ENCODE measurements at regions not wholly inside any gene's neighbourhood (a gene's known extent, or its start where the extent isn't known, plus 50 kb on each side); places are given as distances from the start of the nearest gene placed in this dataset.

DNA sequence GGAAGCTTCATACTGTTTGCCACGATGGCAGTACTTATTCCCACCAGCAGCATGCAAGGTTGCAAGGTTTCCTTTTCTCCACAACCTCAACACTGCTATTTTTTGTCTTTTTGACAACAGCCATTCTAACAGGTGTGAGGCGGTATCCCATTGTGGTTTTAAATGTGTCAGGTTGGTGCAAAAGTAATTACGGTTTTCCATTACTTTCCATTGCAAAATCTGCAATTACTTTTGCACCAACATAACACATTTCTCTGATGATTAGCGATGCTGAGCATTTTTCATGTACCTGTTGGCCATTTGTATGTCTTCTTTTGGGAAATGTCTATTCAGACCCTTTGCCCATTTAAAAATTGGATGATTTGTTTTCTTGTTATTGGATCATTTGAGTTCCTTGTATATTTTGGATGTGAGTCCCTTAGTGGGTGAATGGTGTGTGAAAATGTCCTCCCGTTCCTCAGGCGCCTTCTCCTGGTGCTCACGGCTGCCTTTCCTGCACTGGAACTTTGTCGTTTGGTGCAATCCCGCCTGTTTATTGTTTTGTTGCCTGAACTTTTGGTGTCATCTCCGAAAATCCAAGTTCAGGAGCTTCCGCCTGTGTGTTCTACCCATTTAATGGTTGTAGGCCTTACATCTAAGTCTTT lies 213.6 kb downstream of the KIF26A start:
- TF ChIP-seq, protein P1, sequence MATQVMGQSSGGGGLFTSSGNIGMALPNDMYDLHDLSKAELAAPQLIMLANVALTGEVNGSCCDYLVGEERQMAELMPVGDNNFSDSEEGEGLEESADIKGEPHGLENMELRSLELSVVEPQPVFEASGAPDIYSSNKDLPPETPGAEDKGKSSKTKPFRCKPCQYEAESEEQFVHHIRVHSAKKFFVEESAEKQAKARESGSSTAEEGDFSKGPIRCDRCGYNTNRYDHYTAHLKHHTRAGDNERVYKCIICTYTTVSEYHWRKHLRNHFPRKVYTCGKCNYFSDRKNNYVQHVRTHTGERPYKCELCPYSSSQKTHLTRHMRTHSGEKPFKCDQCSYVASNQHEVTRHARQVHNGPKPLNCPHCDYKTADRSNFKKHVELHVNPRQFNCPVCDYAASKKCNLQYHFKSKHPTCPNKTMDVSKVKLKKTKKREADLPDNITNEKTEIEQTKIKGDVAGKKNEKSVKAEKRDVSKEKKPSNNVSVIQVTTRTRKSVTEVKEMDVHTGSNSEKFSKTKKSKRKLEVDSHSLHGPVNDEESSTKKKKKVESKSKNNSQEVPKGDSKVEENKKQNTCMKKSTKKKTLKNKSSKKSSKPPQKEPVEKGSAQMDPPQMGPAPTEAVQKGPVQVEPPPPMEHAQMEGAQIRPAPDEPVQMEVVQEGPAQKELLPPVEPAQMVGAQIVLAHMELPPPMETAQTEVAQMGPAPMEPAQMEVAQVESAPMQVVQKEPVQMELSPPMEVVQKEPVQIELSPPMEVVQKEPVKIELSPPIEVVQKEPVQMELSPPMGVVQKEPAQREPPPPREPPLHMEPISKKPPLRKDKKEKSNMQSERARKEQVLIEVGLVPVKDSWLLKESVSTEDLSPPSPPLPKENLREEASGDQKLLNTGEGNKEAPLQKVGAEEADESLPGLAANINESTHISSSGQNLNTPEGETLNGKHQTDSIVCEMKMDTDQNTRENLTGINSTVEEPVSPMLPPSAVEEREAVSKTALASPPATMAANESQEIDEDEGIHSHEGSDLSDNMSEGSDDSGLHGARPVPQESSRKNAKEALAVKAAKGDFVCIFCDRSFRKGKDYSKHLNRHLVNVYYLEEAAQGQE (IDR thresholded peaks at IDR 0.05; ENCODE audit: unreplicated experiment) = no peak
- TF ChIP-seq STAT1 (IDR thresholded peaks at IDR 0.05; ENCODE audit: unreplicated experiment) (no peak), ZNF331 (CRISPR knock-in tag; IDR thresholded peaks at IDR 0.05; ENCODE audit: low read depth) (no peak), EZH2phosphoT487 (IDR thresholded peaks at IDR 0.05; ENCODE audit: unreplicated experiment) (no peak), EZH2 (IDR thresholded peaks at IDR 0.05; ENCODE audit: low read depth, unreplicated experiment) (no peak), POLR2AphosphoS5 (IDR thresholded peaks at IDR 0.05; ENCODE audit: low read depth) (no peak), ETS1 (IDR thresholded peaks at IDR 0.05) (no peak), NANOG (IDR thresholded peaks at IDR 0.05; ENCODE audit: borderline replicate concordance) (no peak), JUNB (IDR thresholded peaks at IDR 0.05; ENCODE audit: unreplicated experiment) (no peak)
- Mint-ChIP-seq H3K9me3 (peaks cover 2% of the 10 kb centered on the region; the same call in 2 of the 3 replicates), H3K27me3 (ENCODE audit: insufficient read depth, low read depth, poor library complexity) (peaks cover 4% of the 10 kb centered on the region), H3K4me1 (no peaks in the 10 kb centered on the region; the same call in 2 of the 3 replicates), H3K27ac (no peak overlapping the region), H3K4me3 (no peak overlapping the region), H3K36me3 (ENCODE audit: low read depth) (no peaks in the 10 kb centered on the region)
- ATAC-seq (no peak), DNase-seq (ENCODE audit: low spot score) (no peak)
- Histone ChIP-seq H3K4me3 (no peak overlapping the region), H3K27me3 (ENCODE audit: insufficient read depth) (no peaks in the 10 kb centered on the region), H3K79me2 (replicated peaks; ENCODE audit: insufficient read depth) (no peaks in the 10 kb centered on the region), H3K4me1 (ENCODE audit: insufficient read depth) (no peaks in the 10 kb centered on the region), H3K9me2 (ENCODE audit: insufficient read depth) (no peaks in the 10 kb centered on the region), H4K20me1 (replicated peaks; ENCODE audit: insufficient read depth) (no peaks in the 10 kb centered on the region), H2AFZ (no peak overlapping the region), H3K36me3 (ENCODE audit: insufficient read depth) (no peaks in the 10 kb centered on the region), H3K27ac (ENCODE audit: low read depth) (no peak overlapping the region), H3K4me2 (no peak overlapping the region), H3F3A (replicated peaks; ENCODE audit: low read depth) (no peaks in the 10 kb centered on the region)

- Histone ChIP-seq H3K79me2 (replicated peaks; ENCODE audit: insufficient read depth) (no peaks in the 10 kb centered on the region), H3K4me2 (no peak overlapping the region), H2AFZ (no peak overlapping the region)
Measured at GRCh38 chr14:104352493-104353220, 214.3 kb downstream of the KIF26A start.

More at GRCh38 chr14:104352493-104353220, 214.3 kb downstream of the KIF26A start:
- Mint-ChIP-seq H3K36me3 (ENCODE audit: low read depth) (no peaks in the 10 kb centered on the region), H3K27ac (no peak overlapping the region), H3K27me3 (ENCODE audit: insufficient read depth, low read depth, poor library complexity) (peaks cover 6% of the 10 kb centered on the region), H3K9me3 (peaks cover 2% of the 10 kb centered on the region; the same call in 2 of the 3 replicates), H3K4me3 (no peak overlapping the region), H3K4me1 (no peaks in the 10 kb centered on the region; the same call in 2 of the 3 replicates)
- no peaks in the 10 kb centered on the region for H3F3A ChIP-seq (replicated peaks; ENCODE audit: low read depth)
- no peaks in the 10 kb centered on the region for H3K36me3 ChIP-seq (ENCODE audit: insufficient read depth)
- H3K27ac ChIP-seq (ENCODE audit: low read depth) = no peak overlapping the region
- no peaks in the 10 kb centered on the region for H3K9me2 ChIP-seq (ENCODE audit: insufficient read depth)
- peak; percentile 78 for TF ChIP-seq ZNF331 (CRISPR knock-in tag; IDR thresholded peaks at IDR 0.05; ENCODE audit: low read depth)
- TF ChIP-seq ETS1 (IDR thresholded peaks at IDR 0.05) = no peak
- no peak for DNase-seq (ENCODE audit: low spot score)
- no peaks in the 10 kb centered on the region for H3K4me1 ChIP-seq (ENCODE audit: insufficient read depth)
- H3K27me3 ChIP-seq (ENCODE audit: insufficient read depth) = no peaks in the 10 kb centered on the region
- no peaks in the 10 kb centered on the region for H4K20me1 ChIP-seq (replicated peaks; ENCODE audit: insufficient read depth)
- no peak for ATAC-seq
- no peak overlapping the region for H3K4me3 ChIP-seq

Measured in GM23338 (cell line).